SH-SY5Y (cell line): ENCODE measurements at regions not wholly inside any gene's neighbourhood (a gene's known extent, or its start where the extent isn't known, plus 50 kb on each side); places are given as distances from the start of the nearest gene placed in this dataset.

ENCODE experiments used
- GATA2 ChIP-seq: IDR thresholded peaks from 2 replicates; pipeline ENCODE4 v1.6.1; 2011; ENCODE audit warnings: mild to moderate bottlenecking, low read depth, low read length
- GATA3 ChIP-seq: IDR thresholded peaks from 2 replicates; pipeline ENCODE4 v1.6.1; 2011; ENCODE audit warnings: low read depth, mild to moderate bottlenecking, low read length, moderate library complexity

- no peak for TF ChIP-seq GATA2
- no peak for TF ChIP-seq GATA3
Observed at GRCh38 chr2:129237966-129238725, 741.3 kb upstream of the RAB6C start.
